Loucy (cell line): ENCODE measurements at regions not wholly inside any gene's neighbourhood (a gene's known extent, or its start where the extent isn't known, plus 50 kb on each side); places are given as distances from the start of the nearest gene placed in this dataset.

ENCODE experiments used
- H2AFZ ChIP-seq: fragments of 200-600 bp; sonication (generic); 2 replicates; pipeline ENCODE4 v1.6.0; 2016; ENCODE audit warnings: antibody characterized with exemption, mild to moderate bottlenecking, low read length, moderate library complexity
- H3F3A ChIP-seq: fragments of 200-600 bp; 2 replicates; pipeline ENCODE4 v1.6.0; 2016; ENCODE audit warnings: antibody characterized with exemption, low read depth, mild to moderate bottlenecking
- H3K27me3 ChIP-seq: fragments of 200-600 bp; sonication (generic); 2 replicates; pipeline ENCODE4 v1.6.1; 2014; ENCODE audit warnings: low read length, mild to moderate bottlenecking; ENCODE audit not compliant: insufficient read depth, poor library complexity, severe bottlenecking
- H3K36me3 ChIP-seq: fragments of 200-600 bp; sonication (generic); 2 replicates; pipeline ENCODE4 v1.6.1; 2016; ENCODE audit warnings: low read length; ENCODE audit not compliant: insufficient read depth
- H3K4me1 ChIP-seq: fragments of 200-600 bp; sonication (generic); 2 replicates; pipeline ENCODE4 v1.5.1; 2014; ENCODE audit warnings: low read length, mild to moderate bottlenecking; ENCODE audit not compliant: insufficient read depth, poor library complexity, severe bottlenecking
- H3K4me2 ChIP-seq: fragments of 200-600 bp; sonication (generic); 2 replicates; pipeline ENCODE4 v1.6.0; 2014; ENCODE audit warnings: antibody characterized with exemption, low read length, low read depth, mild to moderate bottlenecking; ENCODE audit not compliant: poor library complexity, severe bottlenecking
- H3K4me3 ChIP-seq: fragments of 200-600 bp; sonication (generic); 2 replicates; pipeline ENCODE4 v1.5.1; 2014; ENCODE audit warnings: low read length, mild to moderate bottlenecking, mixed read lengths; ENCODE audit not compliant: poor library complexity, severe bottlenecking
- H3K79me2 ChIP-seq: fragments of 200-600 bp; sonication (generic); 2 replicates; pipeline ENCODE4 v1.6.1; 2014; ENCODE audit warnings: low read length; ENCODE audit not compliant: insufficient read depth
- H3K9ac ChIP-seq: fragments of 200-600 bp; sonication (generic); 2 replicates; pipeline ENCODE4 v1.6.0; 2014; ENCODE audit warnings: mild to moderate bottlenecking, low read depth, low read length, moderate library complexity; ENCODE audit not compliant: poor library complexity, severe bottlenecking
- H3K9me2 ChIP-seq: fragments of 200-600 bp; sonication (generic); replicated peaks from 2 replicates; pipeline ENCODE4 v1.6.1; 2016; ENCODE audit warnings: low read depth, low read length, mixed read lengths
- H3K9me3 ChIP-seq: fragments of 200-600 bp; sonication (generic); 2 replicates; pipeline ENCODE4 v1.6.1; 2014; ENCODE audit warnings: mild to moderate bottlenecking, antibody characterized with exemption, low read length, low read depth; ENCODE audit not compliant: insufficient read depth
- H4K20me1 ChIP-seq: fragments of 200-600 bp; sonication (generic); 2 replicates; pipeline ENCODE4 v1.6.0; 2014; ENCODE audit warnings: antibody characterized with exemption, low read length, mild to moderate bottlenecking; ENCODE audit not compliant: insufficient read depth, poor library complexity, severe bottlenecking
- EZH2phosphoT487 ChIP-seq: fragments of 200-600 bp; IDR thresholded peaks from 2 replicates; pipeline ENCODE4 v1.6.1; 2018; ENCODE audit warnings: antibody characterized with exemption, mild to moderate bottlenecking, moderate library complexity, borderline replicate concordance
- TF ChIP-seq, protein P1 (sequence below): fragments of 200-600 bp; sonication (generic); conservative IDR thresholded peaks from 2 replicates; pipeline ENCODE4 v1.5.1; 2014; ENCODE audit warnings: mild to moderate bottlenecking, antibody characterized with exemption, low read length

GRCh38 chr1:116228511-116228910, 117.3 kb downstream of the MAB21L3 start:
- no peak overlapping the region for H3K4me3 ChIP-seq
- H3K9me2 ChIP-seq = no peaks in the 10 kb centered on the region
- no peaks in the 10 kb centered on the region for H3K27me3 ChIP-seq
- TF ChIP-seq, protein P1, sequence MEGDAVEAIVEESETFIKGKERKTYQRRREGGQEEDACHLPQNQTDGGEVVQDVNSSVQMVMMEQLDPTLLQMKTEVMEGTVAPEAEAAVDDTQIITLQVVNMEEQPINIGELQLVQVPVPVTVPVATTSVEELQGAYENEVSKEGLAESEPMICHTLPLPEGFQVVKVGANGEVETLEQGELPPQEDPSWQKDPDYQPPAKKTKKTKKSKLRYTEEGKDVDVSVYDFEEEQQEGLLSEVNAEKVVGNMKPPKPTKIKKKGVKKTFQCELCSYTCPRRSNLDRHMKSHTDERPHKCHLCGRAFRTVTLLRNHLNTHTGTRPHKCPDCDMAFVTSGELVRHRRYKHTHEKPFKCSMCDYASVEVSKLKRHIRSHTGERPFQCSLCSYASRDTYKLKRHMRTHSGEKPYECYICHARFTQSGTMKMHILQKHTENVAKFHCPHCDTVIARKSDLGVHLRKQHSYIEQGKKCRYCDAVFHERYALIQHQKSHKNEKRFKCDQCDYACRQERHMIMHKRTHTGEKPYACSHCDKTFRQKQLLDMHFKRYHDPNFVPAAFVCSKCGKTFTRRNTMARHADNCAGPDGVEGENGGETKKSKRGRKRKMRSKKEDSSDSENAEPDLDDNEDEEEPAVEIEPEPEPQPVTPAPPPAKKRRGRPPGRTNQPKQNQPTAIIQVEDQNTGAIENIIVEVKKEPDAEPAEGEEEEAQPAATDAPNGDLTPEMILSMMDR = no peak
- TF ChIP-seq EZH2phosphoT487 = no peak
- no peaks in the 10 kb centered on the region for H3F3A ChIP-seq
- H3K4me2 ChIP-seq = no peak overlapping the region
- no peaks in the 10 kb centered on the region for H3K36me3 ChIP-seq
- H2AFZ ChIP-seq = no peak overlapping the region
- H4K20me1 ChIP-seq = no peaks in the 10 kb centered on the region
- no peaks in the 10 kb centered on the region for H3K9me3 ChIP-seq
- H3K4me1 ChIP-seq = no peaks in the 10 kb centered on the region
- H3K79me2 ChIP-seq = no peaks in the 10 kb centered on the region
- no peak overlapping the region for H3K9ac ChIP-seq

DNA sequence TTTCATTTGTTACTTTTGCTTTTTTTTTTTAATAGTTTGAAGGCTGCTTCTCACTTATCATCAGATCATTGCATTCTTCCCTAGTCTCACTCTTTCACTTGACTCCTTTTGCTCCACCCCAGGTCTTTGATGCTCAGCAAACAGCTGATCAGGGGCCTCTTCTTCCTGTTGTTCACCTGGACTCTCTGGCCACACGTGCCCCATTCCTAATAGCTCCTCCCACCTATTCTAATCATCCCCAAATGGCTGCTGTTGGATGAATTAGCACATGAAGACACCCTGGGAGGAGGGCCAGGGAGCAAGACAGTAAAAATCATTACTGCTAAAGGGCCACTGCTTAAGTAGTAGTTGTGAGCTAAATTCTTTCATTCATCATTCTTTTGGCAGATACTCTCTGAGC, 119.5 kb downstream of the MAB21L3 start:
- H3K36me3 ChIP-seq = no peaks in the 10 kb centered on the region
- no peak overlapping the region for H3K4me3 ChIP-seq
- H3K27me3 ChIP-seq = no peaks in the 10 kb centered on the region
- H3K4me2 ChIP-seq = no peak overlapping the region
- no peak overlapping the region for H2AFZ ChIP-seq
- no peaks in the 10 kb centered on the region for H3K4me1 ChIP-seq
- no peaks in the 10 kb centered on the region for H3F3A ChIP-seq
- H4K20me1 ChIP-seq = no peaks in the 10 kb centered on the region
- no peaks in the 10 kb centered on the region for H3K9me3 ChIP-seq
- TF ChIP-seq, protein P1 = no peak
- TF ChIP-seq EZH2phosphoT487 = no peak
- no peak overlapping the region for H3K9ac ChIP-seq
- H3K9me2 ChIP-seq = no peaks in the 10 kb centered on the region
- no peaks in the 10 kb centered on the region for H3K79me2 ChIP-seq

DNA sequence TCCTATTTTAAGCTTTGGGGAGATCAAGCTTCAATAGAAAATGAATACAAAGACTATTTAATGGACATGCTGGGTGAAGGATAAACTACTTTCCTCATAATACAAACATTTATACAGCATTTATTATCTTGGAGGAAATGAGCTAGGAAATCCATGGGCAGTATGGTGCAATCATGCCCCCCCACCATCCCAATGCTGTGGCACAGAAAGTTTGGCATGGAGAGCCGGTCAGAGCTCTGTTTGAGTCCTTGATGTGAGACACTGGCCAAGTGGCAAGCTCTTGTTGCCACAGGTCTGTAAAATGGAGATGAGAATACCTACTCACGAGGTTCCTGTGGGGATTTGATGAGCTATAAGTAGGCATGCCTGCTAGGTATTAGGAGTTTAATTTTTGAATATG, 120.6 kb downstream of the MAB21L3 start:
- Histone ChIP-seq H4K20me1 (no peaks in the 10 kb centered on the region), H3K9me2 (no peaks in the 10 kb centered on the region), H3K4me2 (no peak overlapping the region), H3K36me3 (no peaks in the 10 kb centered on the region), H3F3A (no peaks in the 10 kb centered on the region), H2AFZ (no peak overlapping the region), H3K9me3 (no peaks in the 10 kb centered on the region), H3K79me2 (no peaks in the 10 kb centered on the region), H3K4me1 (no peaks in the 10 kb centered on the region), H3K27me3 (no peaks in the 10 kb centered on the region), H3K9ac (no peak overlapping the region), H3K4me3 (no peak overlapping the region)
- TF ChIP-seq, protein P1 = no peak
- no peak for TF ChIP-seq EZH2phosphoT487
